ENCODE measurements at regions not wholly inside any gene's neighbourhood (a gene's known extent, or its start where the extent isn't known, plus 50 kb on each side); places are given as distances from the start of the nearest gene placed in this dataset.

- no peak for DNase-seq (ENCODE audit: low spot score)
Measured at GRCh38 chr20:40542065-40542464, 147.0 kb downstream of the MAFB start.

GRCh38 chr20:40540166-40540565 lies 148.9 kb downstream of the MAFB start:
- DNase-seq (ENCODE audit: low spot score) = no peak

GRCh38 chr20:40538131-40538530 lies 150.9 kb downstream of the MAFB start:
- DNase-seq (ENCODE audit: low spot score) = no peak

- DNase-seq (ENCODE audit: low spot score) = no peak
Measured at GRCh38 chr20:40536808-40537207, 152.2 kb downstream of the MAFB start.

- DNase-seq (ENCODE audit: low spot score) = no peak
Measured at GRCh38 chr20:40535816-40536215, 153.2 kb downstream of the MAFB start.

- DNase-seq (ENCODE audit: low spot score) = no peak
Measured at GRCh38 chr20:40532103-40532502, 156.9 kb downstream of the MAFB start.

GRCh38 chr20:40525351-40525750 lies 163.7 kb downstream of the MAFB start:
- peak; percentile 16 for DNase-seq (ENCODE audit: low spot score)

- no peak for DNase-seq (ENCODE audit: low spot score)
Measured at GRCh38 chr20:40524071-40524470, 165.0 kb downstream of the MAFB start.

GRCh38 chr20:40522405-40522804 lies 166.6 kb downstream of the MAFB start:
- no peak for DNase-seq (ENCODE audit: low spot score)

GRCh38 chr20:40521962-40522361 lies 167.1 kb downstream of the MAFB start:
- DNase-seq (ENCODE audit: low spot score) = no peak

GRCh38 chr20:40519918-40520317 lies 169.1 kb downstream of the MAFB start:
- no peak for DNase-seq (ENCODE audit: low spot score)

GRCh38 chr20:40512994-40513393 lies 176.0 kb downstream of the MAFB start:
- DNase-seq (ENCODE audit: low spot score) = no peak

- no peak for DNase-seq (ENCODE audit: low spot score)
Measured at GRCh38 chr20:40512591-40512990, 176.4 kb downstream of the MAFB start.

GRCh38 chr20:40511478-40511877 lies 177.6 kb downstream of the MAFB start:
- DNase-seq (ENCODE audit: low spot score) = no peak

GRCh38 chr20:40510622-40511021 lies 178.4 kb downstream of the MAFB start:
- no peak for DNase-seq (ENCODE audit: low spot score)

GRCh38 chr20:40508821-40509220 lies 180.2 kb downstream of the MAFB start:
- no peak for DNase-seq (ENCODE audit: low spot score)

- peak; percentile 81 for DNase-seq (ENCODE audit: low spot score)
Measured at GRCh38 chr20:40506537-40506939, 182.5 kb downstream of the MAFB start.

GRCh38 chr20:40503119-40503518 lies 185.9 kb downstream of the MAFB start:
- no peak for DNase-seq (ENCODE audit: low spot score)

GRCh38 chr20:40502576-40502975 lies 186.5 kb downstream of the MAFB start:
- no peak for DNase-seq (ENCODE audit: low spot score)

GRCh38 chr20:40499391-40499790 lies 189.6 kb downstream of the MAFB start:
- no peak for DNase-seq (ENCODE audit: low spot score)

GRCh38 chr20:40497899-40498691 lies 190.9 kb downstream of the MAFB start:
- DNase-seq (ENCODE audit: low spot score) = no peak

GRCh38 chr20:40495956-40496355 lies 193.1 kb downstream of the MAFB start:
- DNase-seq (ENCODE audit: low spot score) = no peak

GRCh38 chr20:40494248-40494647 lies 194.8 kb downstream of the MAFB start:
- DNase-seq (ENCODE audit: low spot score) = no peak

GRCh38 chr20:40493549-40493948 lies 195.5 kb downstream of the MAFB start:
- DNase-seq (ENCODE audit: low spot score) = no peak

Measured in hepatic stellate cell (primary cell).